ENCODE measurements at regions not wholly inside any gene's neighbourhood (a gene's known extent, or its start where the extent isn't known, plus 50 kb on each side); places are given as distances from the start of the nearest gene placed in this dataset.

DNA sequence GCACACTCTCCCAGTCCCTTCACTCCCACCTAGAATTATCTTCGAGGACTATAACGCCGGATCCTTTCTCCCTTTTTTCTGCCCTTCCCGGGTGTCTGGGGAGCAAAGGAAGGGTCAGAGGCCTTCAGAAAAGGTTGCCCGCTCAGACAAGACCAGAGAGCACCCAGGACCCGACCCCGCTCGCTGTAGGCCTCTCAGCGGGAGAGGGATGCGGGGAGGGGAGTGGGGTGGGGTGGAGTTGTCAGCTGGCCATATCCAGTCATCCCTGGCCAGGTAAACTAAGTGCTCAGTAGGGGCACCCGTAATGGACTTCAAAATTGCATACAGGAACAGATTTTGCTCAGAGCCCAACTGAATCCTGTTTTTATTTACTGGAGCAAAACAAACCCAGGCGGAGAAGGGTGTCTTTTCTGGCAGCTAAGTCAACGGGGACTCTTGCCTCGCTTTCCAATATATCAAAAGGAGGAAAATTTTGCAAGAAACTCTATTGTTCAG, 65.0 kb downstream of the NOL4 start:
- DNase-seq (ENCODE audit: low read depth) = no peak

GRCh38 chr18:34158881-34159690, 65.6 kb downstream of the NOL4 start:
- no peak for DNase-seq (ENCODE audit: low read depth)

GRCh38 chr18:34153711-34154110, 71.0 kb downstream of the NOL4 start:
- DNase-seq (ENCODE audit: low read depth) = peak; percentile 30

DNA sequence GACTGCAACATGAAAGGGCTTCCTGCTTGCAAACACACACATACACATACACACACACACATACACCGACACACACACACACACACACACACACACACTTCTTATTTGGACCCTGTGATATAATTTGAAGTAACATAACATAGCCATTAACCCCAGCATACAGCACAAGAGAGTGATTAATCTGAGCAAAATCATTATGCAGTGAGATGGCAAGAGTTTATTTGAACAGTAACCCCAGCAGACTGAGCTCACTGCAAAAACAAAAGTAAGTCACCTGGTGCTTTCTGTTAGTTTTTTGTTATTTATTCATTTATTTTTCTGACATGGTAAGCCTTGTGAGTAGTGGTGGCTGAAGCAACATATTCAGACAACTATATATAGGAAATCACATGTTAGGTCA, 93.7 kb downstream of the NOL4 start:
- no peak for DNase-seq (ENCODE audit: low read depth)

DNA sequence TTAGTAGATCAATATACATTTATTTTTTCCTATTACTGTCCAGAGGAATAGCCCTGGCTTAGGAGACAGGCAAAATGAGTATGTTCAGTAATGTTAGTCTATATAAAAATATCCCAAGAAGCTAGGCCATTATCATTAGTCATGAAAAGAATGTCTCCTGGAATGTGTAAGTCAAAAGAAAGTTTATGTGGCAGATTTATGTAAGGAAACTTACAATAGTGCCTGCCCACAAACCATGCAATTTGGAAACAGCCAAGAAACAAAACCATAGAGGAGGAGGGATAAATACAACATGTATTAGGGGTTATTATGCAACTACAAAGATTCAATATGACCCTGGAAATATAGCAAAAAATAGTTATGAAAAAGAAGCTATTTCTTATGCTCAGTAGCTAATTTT, 96.3 kb downstream of the NOL4 start:
- DNase-seq (ENCODE audit: low read depth) = no peak

DNA sequence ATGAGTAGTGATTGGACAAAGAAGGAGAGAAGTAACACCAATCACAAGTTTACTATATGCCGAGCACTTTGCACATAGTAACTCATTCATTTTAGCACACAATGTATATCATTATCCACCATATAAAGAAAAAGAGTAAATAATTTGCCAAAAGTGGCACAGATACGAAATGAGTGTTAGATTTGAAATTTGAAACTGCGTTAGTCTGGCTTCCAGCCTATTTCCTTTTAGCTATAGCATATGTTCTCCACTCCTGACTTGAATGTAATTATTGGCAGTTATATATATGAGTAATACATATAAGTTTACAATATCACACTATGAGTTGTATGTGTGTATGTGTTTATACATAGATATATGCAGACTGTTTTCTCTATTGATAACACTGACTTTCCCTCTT, 98.6 kb downstream of the NOL4 start:
- no peak for DNase-seq (ENCODE audit: low read depth)

DNA sequence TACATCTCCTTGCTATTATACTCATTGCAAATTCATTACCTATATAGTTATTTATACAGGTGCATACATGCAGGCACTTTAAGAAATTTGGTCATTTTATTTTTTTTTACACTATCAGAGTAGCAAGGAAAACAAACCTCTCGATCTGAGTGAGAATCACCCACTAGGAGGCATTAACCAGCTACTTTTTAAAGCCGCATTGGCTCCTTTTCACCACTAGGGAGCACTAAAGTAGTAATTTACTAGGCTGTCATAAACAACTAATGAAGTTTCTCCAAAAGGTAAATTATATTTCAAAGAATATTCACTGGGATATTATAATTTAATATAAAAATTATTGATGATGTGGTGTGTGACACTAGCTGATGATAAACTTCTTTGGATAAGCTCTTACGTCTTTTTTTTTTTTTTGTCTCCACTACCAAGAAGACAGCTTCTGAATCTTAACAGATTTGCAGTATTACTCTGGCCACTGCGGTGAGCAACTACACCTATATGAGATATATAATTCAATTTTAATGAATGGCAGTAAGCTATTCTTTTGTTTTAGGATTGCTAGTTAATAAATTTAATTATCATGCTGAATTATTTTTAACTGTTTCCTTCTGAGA, 101.9 kb downstream of the NOL4 start:
- DNase-seq (ENCODE audit: low read depth) = peak; percentile 28

DNA sequence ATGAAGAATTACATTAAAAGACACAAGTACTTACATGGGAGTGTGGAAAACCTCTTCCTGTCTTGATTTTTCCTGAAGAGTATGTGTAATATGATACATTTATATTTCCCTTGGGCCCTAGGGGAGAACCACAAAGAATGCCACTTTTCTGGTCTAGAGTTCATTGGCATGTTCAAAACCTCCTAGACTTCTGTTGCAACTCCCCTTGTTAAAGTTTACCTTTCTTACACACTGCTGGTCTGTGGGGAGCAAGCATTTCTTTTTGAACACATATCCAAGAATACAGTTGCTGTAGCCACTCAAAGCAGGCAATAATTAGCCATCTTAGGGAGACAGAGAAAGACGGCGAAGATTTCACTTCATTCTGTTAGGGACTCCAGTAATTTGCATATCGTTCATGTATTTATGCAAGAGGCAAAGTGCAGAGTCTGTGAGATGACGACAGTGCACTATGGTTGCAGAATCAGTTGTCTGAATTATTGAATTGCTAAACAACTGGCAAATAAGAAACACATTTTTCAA, 103.5 kb downstream of the NOL4 start:
- DNase-seq (ENCODE audit: low read depth) = no peak

GRCh38 chr18:34120294-34120693, 104.4 kb downstream of the NOL4 start:
- DNase-seq (ENCODE audit: low read depth) = no peak

- DNase-seq (ENCODE audit: low read depth) = no peak
Observed at GRCh38 chr18:34117319-34117718, 107.4 kb downstream of the NOL4 start.

- DNase-seq (ENCODE audit: low read depth) = no peak
Observed at GRCh38 chr18:34115409-34116081, 109.2 kb downstream of the NOL4 start.

- no peak for DNase-seq (ENCODE audit: low read depth)
Observed at GRCh38 chr18:34114996-34115395, 109.7 kb downstream of the NOL4 start.

DNA sequence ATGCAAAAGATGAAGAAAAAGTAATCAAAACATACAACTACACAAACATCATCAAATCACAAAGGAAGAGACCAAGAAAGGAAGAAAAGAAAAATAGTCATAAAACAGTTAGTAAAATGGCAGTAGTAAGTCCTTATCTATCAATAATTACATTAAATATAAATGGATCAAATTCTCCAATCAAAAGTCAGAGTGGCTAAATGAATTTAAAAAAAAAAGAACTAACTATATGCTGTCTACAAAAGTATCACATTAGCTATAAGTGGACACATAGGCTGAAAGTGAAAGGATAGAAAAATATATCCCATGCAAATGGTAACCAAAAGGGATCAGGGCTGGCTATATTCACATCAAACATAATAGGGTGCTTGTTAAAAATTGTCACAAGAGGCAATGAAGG, 116.5 kb downstream of the NOL4 start:
- DNase-seq (ENCODE audit: low read depth) = no peak

GRCh38 chr18:34098109-34098508, 126.6 kb downstream of the NOL4 start:
- DNase-seq (ENCODE audit: low read depth) = no peak

DNA sequence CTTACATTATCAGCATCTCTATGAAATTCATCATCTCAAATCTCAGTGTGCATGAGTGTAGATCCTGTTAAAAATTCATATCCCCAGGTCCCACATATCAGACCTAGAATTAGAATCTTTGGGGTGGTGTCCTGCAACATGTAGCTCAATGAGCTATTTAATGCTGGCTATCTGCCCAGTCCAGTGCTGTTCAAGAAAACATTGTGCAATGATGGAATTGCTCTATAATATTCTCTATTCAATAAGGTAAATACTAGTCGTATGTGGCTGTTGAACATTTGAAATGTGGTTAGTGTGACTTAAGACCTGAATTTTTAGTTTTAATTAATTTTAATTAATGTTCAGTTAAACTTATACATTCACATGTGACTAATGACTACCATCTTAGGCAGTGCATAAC, 127.4 kb downstream of the NOL4 start:
- DNase-seq (ENCODE audit: low read depth) = no peak

GRCh38 chr18:34094148-34094547, 130.6 kb downstream of the NOL4 start:
- no peak for DNase-seq (ENCODE audit: low read depth)

DNA sequence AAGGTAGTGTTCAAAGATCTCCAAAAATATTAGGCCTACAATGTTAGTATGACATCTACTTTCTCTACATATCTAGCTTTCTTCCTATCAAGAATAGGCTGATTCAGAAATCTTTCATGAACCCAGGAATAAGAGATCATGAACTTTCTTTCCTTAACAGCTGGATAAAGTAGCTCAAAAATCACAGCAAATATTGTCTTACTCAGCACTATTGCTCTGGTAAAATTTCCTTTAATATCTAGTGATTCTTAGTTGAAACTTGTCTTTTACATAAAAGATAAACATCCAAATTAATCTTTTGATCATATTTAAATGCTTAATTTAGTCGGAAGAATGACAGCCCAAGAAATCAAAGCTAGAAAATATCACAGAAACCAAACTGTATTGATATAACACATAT, 131.9 kb downstream of the NOL4 start:
- no peak for DNase-seq (ENCODE audit: low read depth)

DNA sequence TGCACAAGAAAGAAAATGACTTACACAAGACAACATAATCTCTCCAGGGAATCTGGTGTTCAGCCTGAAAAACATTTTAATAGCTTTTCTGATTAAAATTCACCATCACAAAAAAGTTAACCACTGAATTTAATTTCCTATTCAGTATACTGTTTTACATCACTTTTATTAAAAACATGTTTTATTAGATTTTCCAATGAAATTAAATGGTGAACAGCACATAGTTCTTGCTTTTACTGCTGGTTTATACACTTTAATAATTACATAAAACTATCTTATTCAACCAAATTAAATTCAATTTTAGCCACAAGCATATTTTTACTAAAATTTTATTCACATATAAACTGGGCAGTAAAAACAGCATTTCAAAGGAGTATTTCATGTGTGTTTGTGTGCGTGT, 138.3 kb downstream of the NOL4 start:
- DNase-seq (ENCODE audit: low read depth) = no peak

DNA sequence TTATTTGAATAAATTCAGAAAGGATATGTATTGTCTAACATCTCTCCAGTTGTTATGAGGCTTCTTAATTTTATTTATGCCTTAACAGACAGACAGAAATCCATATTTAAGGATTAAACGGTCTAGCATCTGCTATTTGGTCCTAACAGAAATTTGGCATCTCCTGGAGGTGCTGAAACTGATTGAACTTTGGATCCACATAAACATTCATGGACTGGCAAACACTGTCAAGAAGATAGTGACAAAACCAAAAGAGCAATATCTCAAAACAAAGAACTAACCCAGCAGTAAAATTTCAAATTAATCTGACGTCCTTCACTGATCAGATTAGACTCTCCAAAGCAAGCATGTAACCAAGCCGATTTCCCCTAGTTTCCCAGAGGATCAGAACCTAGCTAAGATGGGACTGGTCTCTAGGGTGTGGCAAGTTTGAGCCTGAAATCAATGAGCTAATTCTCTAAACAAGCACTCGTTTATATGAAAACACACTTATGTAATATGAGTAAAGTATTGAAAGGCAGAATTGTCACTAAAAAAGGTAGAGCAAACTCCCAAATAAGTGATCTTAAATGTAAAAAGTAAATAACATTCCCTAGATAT, 139.5 kb downstream of the NOL4 start:
- no peak for DNase-seq (ENCODE audit: low read depth)

DNA sequence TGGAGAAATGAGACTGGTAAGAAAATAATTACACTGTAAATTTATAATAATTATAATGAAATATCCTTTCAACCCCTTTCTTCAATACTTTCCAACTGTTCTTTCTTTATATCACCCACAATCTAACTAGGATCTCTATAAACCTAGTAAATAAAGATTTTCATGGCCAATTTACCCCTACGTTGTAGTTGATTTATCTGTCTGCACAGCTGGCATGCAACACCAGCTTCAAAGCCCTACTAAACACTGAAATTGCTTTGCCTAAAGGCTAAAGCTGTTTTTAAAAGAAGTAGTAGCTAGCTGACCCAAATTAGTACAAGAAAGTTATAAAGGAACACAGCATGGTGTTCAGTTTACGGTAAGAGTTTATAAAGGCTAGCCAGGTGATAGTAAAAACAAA, 140.1 kb downstream of the NOL4 start:
- no peak for DNase-seq (ENCODE audit: low read depth)

DNA sequence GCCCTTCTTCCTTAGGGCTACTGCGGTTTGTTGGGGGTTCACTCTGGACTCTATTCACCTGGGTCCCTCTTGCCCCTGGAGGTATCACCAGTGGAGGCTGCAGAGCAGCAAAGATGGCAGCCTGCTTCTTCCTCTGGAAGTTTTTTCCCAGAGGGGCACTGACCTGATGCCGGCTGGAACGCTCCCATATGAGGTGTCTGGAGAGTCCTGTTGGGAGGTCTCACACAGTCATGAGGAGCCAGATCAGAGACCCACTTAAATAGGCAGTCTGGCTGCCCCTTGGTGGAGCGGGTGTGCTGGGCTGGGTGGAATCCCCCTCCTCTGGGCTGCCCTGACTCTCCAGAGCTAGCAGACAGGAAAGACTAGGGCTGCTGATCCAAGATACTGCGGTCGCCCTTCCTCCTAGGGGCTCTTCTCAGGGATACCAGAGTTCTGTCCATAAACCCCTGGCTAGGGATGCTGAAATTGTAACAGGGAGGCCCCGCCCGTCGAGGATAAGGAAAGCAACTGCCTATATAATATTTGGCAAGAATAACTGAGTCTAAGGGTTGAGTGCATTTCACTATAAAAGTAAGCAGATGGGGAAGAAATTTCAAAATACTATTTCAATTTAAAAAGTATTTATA, 140.7 kb downstream of the NOL4 start:
- DNase-seq (ENCODE audit: low read depth) = no peak

- DNase-seq (ENCODE audit: low read depth) = no peak
Observed at GRCh38 chr18:34077599-34077998, 147.1 kb downstream of the NOL4 start.
